ENCODE measurements at regions not wholly inside any gene's neighbourhood (a gene's known extent, or its start where the extent isn't known, plus 50 kb on each side); places are given as distances from the start of the nearest gene placed in this dataset.
"Not testable (repeated sequence)": the region's sequence is repeated elsewhere in the genome, so short reads cannot be mapped to it uniquely, and the experiment has no call there.

- H3K36me3 ChIP-seq (ENCODE audit: low read depth) = no peaks in the 10 kb centered on the region
- in situ Hi-C loops (cut with MboI) = no loop called here
- H3K4me3 ChIP-seq = no peak overlapping the region
- peak; percentile 46 for DNase-seq
- H3K9ac ChIP-seq = no peak overlapping the region
- H3K9me3 ChIP-seq (ENCODE audit: low read depth) = no peaks in the 10 kb centered on the region
- no peaks in the 10 kb centered on the region for H3F3A ChIP-seq (ENCODE audit: insufficient read depth)
- no peak overlapping the region for H3K27ac ChIP-seq
- no peak for TF ChIP-seq EZH2phosphoT487 (IDR thresholded peaks at IDR 0.05; ENCODE audit: insufficient read depth, low read depth)
- TF ChIP-seq EZH2 (IDR thresholded peaks at IDR 0.05; ENCODE audit: insufficient read depth, poor library complexity, severe bottlenecking) = no peak
- H3K4me1 ChIP-seq (ENCODE audit: insufficient read depth) = peaks cover 9% of the 10 kb centered on the region; the same call in 1 of the 2 replicates
- H4K20me1 ChIP-seq (ENCODE audit: insufficient read depth) = no peaks in the 10 kb centered on the region
- no peaks in the 10 kb centered on the region for H3K79me2 ChIP-seq (ENCODE audit: insufficient read depth)
- no peak overlapping the region for H2AFZ ChIP-seq
- 81 to 92% methylated on average over 4 of the region's 4 CpGs for WGBS, 2 experiments (ENCODE audit: low coverage in 1 of 2, low lambda C conversion rate in 2 of 2, missing lambda C conversion rate in 2 of 2)
- H3K9me2 ChIP-seq (ENCODE audit: insufficient read depth) = no peaks in the 10 kb centered on the region
- no peak overlapping the region for H3K4me2 ChIP-seq (ENCODE audit: unreplicated experiment)
- no peaks in the 10 kb centered on the region for H3K27me3 ChIP-seq (replicated peaks; ENCODE audit: insufficient read depth)
These were observed 255.3 kb downstream of the VAPA start for GRCh38 chr18:10169064-10169562.

- TF ChIP-seq EZH2phosphoT487 (IDR thresholded peaks at IDR 0.05; ENCODE audit: insufficient read depth, low read depth) (no peak), EZH2 (IDR thresholded peaks at IDR 0.05; ENCODE audit: insufficient read depth, poor library complexity, severe bottlenecking) (no peak)
- in situ Hi-C loops (cut with MboI) = no loop called here
These were observed 256.0 kb downstream of the VAPA start for GRCh38 chr18:10169814-10170213.

DNA sequence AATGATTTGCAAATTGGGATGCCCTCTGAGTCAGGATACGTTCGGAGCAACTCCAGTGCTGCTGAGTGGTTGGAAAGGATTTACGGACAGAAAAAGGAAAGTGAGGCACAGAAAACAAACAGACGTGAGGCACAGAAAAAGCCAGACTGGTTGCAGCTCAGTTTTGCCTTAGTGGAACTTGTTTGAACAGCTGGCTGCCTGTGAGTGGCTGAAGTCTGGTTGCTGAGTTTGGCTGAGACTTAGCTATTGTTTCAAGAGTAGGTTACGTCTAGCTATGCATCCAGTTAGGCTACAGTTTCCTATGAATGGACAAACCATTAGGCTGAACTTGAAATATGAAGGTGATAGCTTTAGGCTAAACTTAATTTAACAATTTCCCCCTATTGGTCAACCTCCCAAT lies 256.6 kb downstream of the VAPA start:
- TF ChIP-seq EZH2 (IDR thresholded peaks at IDR 0.05; ENCODE audit: insufficient read depth, poor library complexity, severe bottlenecking) (no peak), EZH2phosphoT487 (IDR thresholded peaks at IDR 0.05; ENCODE audit: insufficient read depth, low read depth) (no peak)
- in situ Hi-C loops (cut with MboI) = no loop called here
- Histone ChIP-seq H4K20me1 (ENCODE audit: insufficient read depth) (no peaks in the 10 kb centered on the region), H2AFZ (no peak overlapping the region), H3K27ac (no peak overlapping the region), H3K9me3 (ENCODE audit: low read depth) (no peaks in the 10 kb centered on the region), H3K79me2 (ENCODE audit: insufficient read depth) (no peaks in the 10 kb centered on the region), H3K9ac (no peak overlapping the region), H3K9me2 (ENCODE audit: insufficient read depth) (no peaks in the 10 kb centered on the region), H3K36me3 (ENCODE audit: low read depth) (no peaks in the 10 kb centered on the region), H3K4me1 (ENCODE audit: insufficient read depth) (peaks cover 9% of the 10 kb centered on the region; the same call in 1 of the 2 replicates), H3F3A (ENCODE audit: insufficient read depth) (no peaks in the 10 kb centered on the region), H3K4me2 (ENCODE audit: unreplicated experiment) (no peak overlapping the region), H3K27me3 (replicated peaks; ENCODE audit: insufficient read depth) (no peaks in the 10 kb centered on the region), H3K4me3 (no peak overlapping the region)
- DNase-seq = no peak
- WGBS, 2 experiments (ENCODE audit: low coverage in 1 of 2, low lambda C conversion rate in 2 of 2, missing lambda C conversion rate in 2 of 2) = 89 to 90% methylated on average over 5 of the region's 5 CpGs

More at GRCh38 chr18:10169814-10170213, 256.0 kb downstream of the VAPA start:
- Histone ChIP-seq H3K36me3 (ENCODE audit: low read depth) (no peaks in the 10 kb centered on the region), H3F3A (ENCODE audit: insufficient read depth) (no peaks in the 10 kb centered on the region), H3K9me3 (ENCODE audit: low read depth) (no peaks in the 10 kb centered on the region), H3K9me2 (ENCODE audit: insufficient read depth) (no peaks in the 10 kb centered on the region), H3K27me3 (replicated peaks; ENCODE audit: insufficient read depth) (no peaks in the 10 kb centered on the region), H3K9ac (no peak overlapping the region), H3K27ac (no peak overlapping the region), H3K4me3 (no peak overlapping the region), H3K4me1 (ENCODE audit: insufficient read depth) (peaks cover 9% of the 10 kb centered on the region; the same call in 1 of the 2 replicates), H3K4me2 (ENCODE audit: unreplicated experiment) (no peak overlapping the region), H3K79me2 (ENCODE audit: insufficient read depth) (no peaks in the 10 kb centered on the region), H2AFZ (no peak overlapping the region), H4K20me1 (ENCODE audit: insufficient read depth) (no peaks in the 10 kb centered on the region)
- no peak for DNase-seq
- 87% methylated on average over 2 of the region's 2 CpGs for WGBS, 2 experiments (ENCODE audit: low coverage in 1 of 2, low lambda C conversion rate in 2 of 2, missing lambda C conversion rate in 2 of 2)

DNA sequence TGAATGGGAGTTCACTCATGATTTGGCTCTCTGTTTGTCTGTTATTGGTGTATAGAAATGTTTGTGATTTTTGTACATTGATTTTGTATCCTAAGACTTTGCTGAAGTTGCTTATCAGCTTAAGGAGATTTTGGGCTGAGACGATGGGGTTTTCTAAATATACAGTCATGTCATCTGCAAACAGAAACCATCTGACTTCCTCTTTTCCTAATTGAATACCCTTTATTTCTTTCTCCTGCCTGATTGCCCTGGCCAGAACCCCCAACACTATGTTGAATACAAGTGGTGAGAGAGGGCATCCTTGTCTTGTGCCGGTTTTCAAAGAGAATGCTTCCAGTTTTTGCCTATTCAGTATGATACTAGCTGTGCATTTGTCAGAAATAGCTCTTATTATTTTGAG lies 261.5 kb downstream of the VAPA start:
- H3K9me3 ChIP-seq (ENCODE audit: low read depth); H3K4me3 ChIP-seq; H3K9me2 ChIP-seq (ENCODE audit: insufficient read depth); H3K27ac ChIP-seq; in situ Hi-C loops (cut with MboI); H3K4me1 ChIP-seq (ENCODE audit: insufficient read depth); H3K27me3 ChIP-seq (replicated peaks; ENCODE audit: insufficient read depth); H3K4me2 ChIP-seq (ENCODE audit: unreplicated experiment); H4K20me1 ChIP-seq (ENCODE audit: insufficient read depth); H2AFZ ChIP-seq; H3F3A ChIP-seq (ENCODE audit: insufficient read depth); H3K9ac ChIP-seq; H3K36me3 ChIP-seq (ENCODE audit: low read depth); H3K79me2 ChIP-seq (ENCODE audit: insufficient read depth); DNase-seq: not testable (repeated sequence)
- WGBS, 2 experiments (ENCODE audit: low coverage in 1 of 2, low lambda C conversion rate in 2 of 2, missing lambda C conversion rate in 2 of 2) = 78 to 89% methylated on average over 2 of the region's 2 CpGs

- H3K27ac ChIP-seq; H3K79me2 ChIP-seq (ENCODE audit: insufficient read depth); H3K9me3 ChIP-seq (ENCODE audit: low read depth); H2AFZ ChIP-seq; H4K20me1 ChIP-seq (ENCODE audit: insufficient read depth); H3K4me1 ChIP-seq (ENCODE audit: insufficient read depth); H3F3A ChIP-seq (ENCODE audit: insufficient read depth); H3K4me2 ChIP-seq (ENCODE audit: unreplicated experiment); in situ Hi-C loops (cut with MboI); H3K4me3 ChIP-seq; H3K36me3 ChIP-seq (ENCODE audit: low read depth); H3K9ac ChIP-seq; H3K9me2 ChIP-seq (ENCODE audit: insufficient read depth); H3K27me3 ChIP-seq (replicated peaks; ENCODE audit: insufficient read depth); DNase-seq: not testable (repeated sequence)
- 74 to 77% methylated on average over 6 of the region's 6 CpGs for WGBS, 2 experiments (ENCODE audit: low coverage in 1 of 2, low lambda C conversion rate in 2 of 2, missing lambda C conversion rate in 2 of 2)
These were observed 265.5 kb downstream of the VAPA start for GRCh38 chr18:10179326-10179725.

Measured in GM23248 (cell line).